ENCODE measurements at regions not wholly inside any gene's neighbourhood (a gene's known extent, or its start where the extent isn't known, plus 50 kb on each side); places are given as distances from the start of the nearest gene placed in this dataset.
A peak's percentile ranks its signal among the peaks of the same experiment; 100 is the strongest.

- DNase-seq, result no peak
Measured at GRCh38 chr6:6892744-6893583, 214.8 kb upstream of the RREB1 start.

- DNase-seq, result no peak
Measured at GRCh38 chr6:6893701-6894100, 214.1 kb upstream of the RREB1 start.

- DNase-seq, result no peak
Measured at GRCh38 chr6:6895929-6896328, 211.8 kb upstream of the RREB1 start.

- no peak for DNase-seq
Measured at GRCh38 chr6:6897140-6897539, 210.6 kb upstream of the RREB1 start.

- no peak for DNase-seq
Measured at GRCh38 chr6:6900569-6901204, 207.1 kb upstream of the RREB1 start.

GRCh38 chr6:6901205-6901719 is 206.5 kb upstream of the RREB1 start:
- DNase-seq, result no peak

GRCh38 chr6:6901945-6902344 is 205.8 kb upstream of the RREB1 start:
- DNase-seq, result no peak

- DNase-seq, result no peak
Measured at GRCh38 chr6:6905961-6906518, 201.7 kb upstream of the RREB1 start.

- DNase-seq, result no peak
Measured at GRCh38 chr6:6906570-6907213, 201.1 kb upstream of the RREB1 start.

- DNase-seq, result no peak
Measured at GRCh38 chr6:6907286-6907685, 200.5 kb upstream of the RREB1 start.

- DNase-seq, result no peak
Measured at GRCh38 chr6:6908121-6908520, 199.6 kb upstream of the RREB1 start.

GRCh38 chr6:6909111-6909510 is 198.7 kb upstream of the RREB1 start:
- DNase-seq, result no peak

GRCh38 chr6:6910734-6911295 is 196.9 kb upstream of the RREB1 start:
- DNase-seq, result no peak

- no peak for DNase-seq
Measured at GRCh38 chr6:6911391-6911790, 196.4 kb upstream of the RREB1 start.

- DNase-seq, result no peak
Measured at GRCh38 chr6:6912817-6913744, 194.7 kb upstream of the RREB1 start.

GRCh38 chr6:6915219-6915618 is 192.5 kb upstream of the RREB1 start:
- no peak for DNase-seq

GRCh38 chr6:6915813-6916547 is 191.8 kb upstream of the RREB1 start:
- no peak for DNase-seq

- DNase-seq, result no peak
Measured at GRCh38 chr6:6916598-6916997, 191.2 kb upstream of the RREB1 start.

GRCh38 chr6:6918216-6918983 is 189.4 kb upstream of the RREB1 start:
- peak; percentile 2 to 45 for DNase-seq

- DNase-seq, result no peak
Measured at GRCh38 chr6:6919173-6919572, 188.6 kb upstream of the RREB1 start.

Measured in CD4-positive, alpha-beta T cell treated with Interleukin-4 for 1 hour (primary cell).